GM12878 (cell line): ENCODE measurements at regions not wholly inside any gene's neighbourhood (a gene's known extent, or its start where the extent isn't known, plus 50 kb on each side); places are given as distances from the start of the nearest gene placed in this dataset.

Source experiments
- ATAC-seq: fragments of 200-7000 bp; cut with Tn5 transposase; 3 replicates; pipeline ENCODE4 v1.9.1; 2020; ENCODE audit warnings: mild to moderate bottlenecking, moderate library complexity
- BruUV-seq: library from RNA; stranded (reverse); fragments of 400-500 nt; replicated peaks from 2 replicates; lab custom pipeline; 2021; lab: Mats Ljungman, UMichigan
- CTCF ChIA-PET: fragments of 300-600 bp; sonication (Branson Sonifier 250); formaldehyde crosslinking; extraction: SDS; loops from one replicate; lab custom pipeline; 2021; ENCODE audit warnings: inconsistent platforms; lab: Yijun Ruan, JAX
- POLR2A ChIA-PET: fragments of 350-600 bp; formaldehyde crosslinking; extraction: SDS; loops from one replicate; lab custom pipeline; 2021; ENCODE audit warnings: inconsistent platforms; lab: Charles Lee
- RAD21 ChIA-PET: fragments of 300-600 bp; sonication (Branson Sonifier 250); formaldehyde crosslinking; loops from one replicate; lab custom pipeline; 2023; ENCODE audit warnings: antibody characterized with exemption; ENCODE audit not compliant: unreplicated experiment; lab: Charles Lee
- SMC1A ChIA-PET: fragments of 300-600 bp; sonication (Branson Sonifier 250); formaldehyde crosslinking; loops from one replicate; lab custom pipeline; 2023; ENCODE audit not compliant: unreplicated experiment, uncharacterized antibody; lab: Charles Lee
- DNase-seq: peaks from one replicate; pipeline ENCODE4 v3.0.0-alpha.2; 2011; ENCODE audit warnings: low read depth, low spot score
- FAIRE-seq: peaks from 3 replicates; lab custom pipeline; 2011; peaks lifted over from hg19 to GRCh38; lab: Jason Lieb, UNC
- H2AFZ ChIP-seq: 2 replicates; pipeline ENCODE4 v1.6.0; 2011; ENCODE audit warnings: low read depth, low read length, control low read depth; ENCODE audit not compliant: control insufficient read depth
- H3K27ac ChIP-seq: 2 replicates; pipeline ENCODE4 v1.5.1; 2011; ENCODE audit warnings: control low read depth; ENCODE audit not compliant: control insufficient read depth, insufficient read depth
- H3K27me3 ChIP-seq, 2 experiments: replicated peaks in 1 of 2; 2 replicates each; pipeline versions ENCODE4 v1.6.0 to v1.6.1; 2011; ENCODE audit warnings: low read length in 1 of 2; ENCODE audit not compliant: control insufficient read depth in 2 of 2, insufficient read depth in 2 of 2
- H3K36me3 ChIP-seq, 2 experiments: 2 replicates each; pipeline ENCODE4 v1.5.1; 2011; ENCODE audit warnings: low read length in 1 of 2; ENCODE audit not compliant: control insufficient read depth in 2 of 2, insufficient read depth in 2 of 2
- H3K4me1 ChIP-seq: 2 replicates; pipeline ENCODE4 v1.6.1; 2011; ENCODE audit warnings: mild to moderate bottlenecking, low read length, moderate library complexity, mixed read lengths; ENCODE audit not compliant: control insufficient read depth, insufficient read depth
- H3K4me2 ChIP-seq: 2 replicates; pipeline ENCODE4 v1.6.0; 2011; ENCODE audit warnings: control low read depth; ENCODE audit not compliant: control insufficient read depth, insufficient read depth
- H3K4me3 ChIP-seq: fragments of 200-600 bp; sonication (generic); 2 replicates; pipeline ENCODE4 v1.5.1; 2016
- H3K79me2 ChIP-seq: 2 replicates; pipeline ENCODE4 v1.6.0; 2011; ENCODE audit warnings: low read length; ENCODE audit not compliant: control insufficient read depth, insufficient read depth
- H3K9ac ChIP-seq: 2 replicates; pipeline ENCODE4 v1.8.0; 2011; ENCODE audit warnings: low read length, control low read depth, mixed read lengths; ENCODE audit not compliant: control insufficient read depth, insufficient read depth
- H3K9me3 ChIP-seq: replicated peaks from 3 replicates; pipeline ENCODE4 v1.5.1; 2011; ENCODE audit warnings: mild to moderate bottlenecking, low read length; ENCODE audit not compliant: control insufficient read depth, insufficient read depth
- H4K20me1 ChIP-seq: 2 replicates; pipeline ENCODE4 v1.6.0; 2011; ENCODE audit not compliant: control insufficient read depth, insufficient read depth
- ETV6 ChIP-seq, 2 experiments: fragments of 450-650 bp in 1 of 2; IDR thresholded peaks in 1 of 2; conservative IDR thresholded peaks in 1 of 2; 2 replicates each; pipeline ENCODE4 v1.6.1; 2014; ENCODE audit warnings: antibody characterized with exemption in 1 of 2, borderline replicate concordance in 1 of 2, low read depth in 1 of 2, mild to moderate bottlenecking in 1 of 2, moderate library complexity in 1 of 2
- HDAC6 ChIP-seq: fragments of 200-600 bp; sonication (generic); IDR thresholded peaks from one replicate; pipeline ENCODE4 v1.8.0; 2017; ENCODE audit warnings: antibody characterized with exemption; ENCODE audit not compliant: unreplicated experiment
- MEF2A ChIP-seq: IDR thresholded peaks from 2 replicates; pipeline ENCODE4 v1.6.1; 2011; ENCODE audit warnings: low read depth, mild to moderate bottlenecking, low read length, moderate library complexity; ENCODE audit not compliant: insufficient read depth
- NFYB ChIP-seq: IDR thresholded peaks from 2 replicates; pipeline ENCODE4 v1.6.1; 2011; ENCODE audit warnings: low read depth, mild to moderate bottlenecking, low read length, improper control_type of control experiment, moderate library complexity; ENCODE audit not compliant: insufficient read depth
- NR2C2 ChIP-seq: IDR thresholded peaks from 2 replicates; pipeline ENCODE4 v1.6.1; 2011; ENCODE audit warnings: borderline replicate concordance, low read depth; ENCODE audit not compliant: control insufficient read depth, insufficient read length
- PML ChIP-seq: IDR thresholded peaks from 2 replicates; pipeline ENCODE4 v1.6.1; 2012; ENCODE audit warnings: low read length, inconsistent platforms
- SREBF1 ChIP-seq: IDR thresholded peaks from 2 replicates; pipeline ENCODE4 v1.6.1; 2012; ENCODE audit warnings: mild to moderate bottlenecking, low read length
- STAT3 ChIP-seq: IDR thresholded peaks from 2 replicates; pipeline ENCODE4 v1.6.1; 2011; ENCODE audit warnings: low read depth, low read length, improper control_type of control experiment
- TARDBP ChIP-seq: IDR thresholded peaks from 2 replicates; pipeline ENCODE4 v1.6.1; 2016; ENCODE audit warnings: borderline replicate concordance
- ZBED1 ChIP-seq: IDR thresholded peaks from 2 replicates; pipeline ENCODE4 v1.6.1; 2016; ENCODE audit warnings: borderline replicate concordance
- ZNF384 ChIP-seq: IDR thresholded peaks from 2 replicates; pipeline ENCODE4 v1.6.1; 2012; ENCODE audit warnings: low read depth, mild to moderate bottlenecking, low read length, improper control_type of control experiment, borderline replicate concordance
- WGBS: methylation state at CpG from one replicate; pipeline ENCODE4 v1.1.6; 2016; ENCODE audit warnings: low lambda C conversion rate; ENCODE audit not compliant: insufficient replicate concordance, insufficient coverage; ENCODE audit errors: missing lambda C conversion rate; 5-methylcytosine and 5-hydroxymethylcytosine counted together
- in situ Hi-C: fragments of 300-500 bp; cut with MboI; formaldehyde crosslinking; loops from 9 replicates; pipeline ENCODE4 v1.14.3; 2018; ENCODE audit warnings: mixed read lengths
- intact Hi-C: fragments of 100-400 bp; cut with micrococcal nuclease; formaldehyde crosslinking; loops from one replicate; pipeline ENCODE4 v1.14.2; 2022; ENCODE audit not compliant: unreplicated experiment
- TF ChIP-seq, protein P1 (sequence below): IDR thresholded peaks from 2 replicates; pipeline ENCODE4 v1.6.1; 2012; ENCODE audit warnings: low read depth, low read length, improper control_type of control experiment
- TF ChIP-seq, protein P2 (sequence below): IDR thresholded peaks from 2 replicates; pipeline ENCODE4 v1.6.1; 2012; ENCODE audit warnings: improper control_type of control experiment, low read depth, low read length; ENCODE audit not compliant: insufficient replicate concordance

- H3K27me3 ChIP-seq = no peaks in the 10 kb centered on the region
- POLR2A ChIA-PET = no interaction called here
- CTCF ChIA-PET = no interaction called here
- SMC1A ChIA-PET = no interaction called here
- RAD21 ChIA-PET = interaction anchor here (0.9 kb wide), 1 partner anchor 22 kb away, joined by 3 read pairs; no protein-coding TSS in a partner anchor
- 22% methylated on average over 4 of the region's 4 CpGs for WGBS
- H3K9ac ChIP-seq = no peak overlapping the region
- TF ChIP-seq ZBED1 (no peak), NFYB (no peak), TARDBP (no peak), ETV6 (conservative IDR thresholded peaks at IDR 0.05 in 1 of 2, IDR thresholded peaks at IDR 0.05 in 1 of 2; ENCODE audit: borderline replicate concordance in 1 of 2, low read depth in 1 of 2) (no peak), PML (no peak)
- no peaks in the 10 kb centered on the region for H3K9me3 ChIP-seq
- ATAC-seq (no peak), FAIRE-seq (no peak), DNase-seq (no peak)
- no peak overlapping the region for H2AFZ ChIP-seq
- H3K4me1 ChIP-seq = no peaks in the 10 kb centered on the region
- no peaks in the 10 kb centered on the region for H3K36me3 ChIP-seq
- no peak overlapping the region for H3K27ac ChIP-seq
- in situ Hi-C loops (no loop called here), intact Hi-C loops (no loop called here)
- H4K20me1 ChIP-seq = no peaks in the 10 kb centered on the region
- H3K79me2 ChIP-seq = no peaks in the 10 kb centered on the region
- no peak overlapping the region for H3K4me2 ChIP-seq
- no peak overlapping the region for H3K4me3 ChIP-seq
- no TSS peak for BruUV-seq
Observed at GRCh38 chr2:145386973-145387372, 867.1 kb upstream of the ZEB2 start.

DNA sequence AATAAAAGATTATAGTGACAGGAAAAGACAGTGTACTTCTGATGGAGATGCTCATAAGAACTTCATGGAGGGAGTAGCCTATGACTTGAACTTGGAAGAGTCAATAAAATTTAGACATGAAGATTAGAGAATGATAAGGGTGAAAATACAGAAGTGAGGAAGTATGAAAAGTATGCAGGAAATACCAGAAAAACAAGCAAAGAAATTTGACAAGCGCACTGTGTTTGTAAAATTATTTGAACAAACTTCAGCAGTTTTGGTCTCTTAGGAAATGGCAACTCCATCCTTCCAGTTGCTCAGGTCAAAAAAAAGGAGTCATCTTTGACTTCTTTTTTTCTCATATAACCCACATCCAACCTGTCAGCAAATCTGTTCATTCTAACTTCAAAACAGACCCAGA is 864.0 kb upstream of the ZEB2 start:
- no peaks in the 10 kb centered on the region for H3K36me3 ChIP-seq
- 100% methylated on average over 1 of the region's 1 CpG for WGBS
- RAD21 ChIA-PET = no interaction called here
- H3K79me2 ChIP-seq = no peaks in the 10 kb centered on the region
- H3K4me1 ChIP-seq = no peaks in the 10 kb centered on the region
- no peak for ATAC-seq
- H3K9ac ChIP-seq = no peak overlapping the region
- POLR2A ChIA-PET = no interaction called here
- BruUV-seq = no TSS peak
- DNase-seq = no peak
- no peak for FAIRE-seq
- H3K27me3 ChIP-seq = no peaks in the 10 kb centered on the region
- in situ Hi-C loops = no loop called here
- no peak overlapping the region for H2AFZ ChIP-seq
- H3K9me3 ChIP-seq = no peaks in the 10 kb centered on the region
- no peak overlapping the region for H3K27ac ChIP-seq
- intact Hi-C loops = no loop called here
- no peaks in the 10 kb centered on the region for H4K20me1 ChIP-seq
- H3K4me2 ChIP-seq = no peak overlapping the region
- H3K4me3 ChIP-seq = no peak overlapping the region
- CTCF ChIA-PET = no interaction called here
- SMC1A ChIA-PET = no interaction called here
- TF ChIP-seq NR2C2 = no peak
- no peak for TF ChIP-seq SREBF1
- TF ChIP-seq, protein P1, sequence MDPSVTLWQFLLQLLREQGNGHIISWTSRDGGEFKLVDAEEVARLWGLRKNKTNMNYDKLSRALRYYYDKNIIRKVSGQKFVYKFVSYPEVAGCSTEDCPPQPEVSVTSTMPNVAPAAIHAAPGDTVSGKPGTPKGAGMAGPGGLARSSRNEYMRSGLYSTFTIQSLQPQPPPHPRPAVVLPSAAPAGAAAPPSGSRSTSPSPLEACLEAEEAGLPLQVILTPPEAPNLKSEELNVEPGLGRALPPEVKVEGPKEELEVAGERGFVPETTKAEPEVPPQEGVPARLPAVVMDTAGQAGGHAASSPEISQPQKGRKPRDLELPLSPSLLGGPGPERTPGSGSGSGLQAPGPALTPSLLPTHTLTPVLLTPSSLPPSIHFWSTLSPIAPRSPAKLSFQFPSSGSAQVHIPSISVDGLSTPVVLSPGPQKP = no peak
- no peak for TF ChIP-seq STAT3
- TF ChIP-seq ZNF384 = no peak
- no peak for TF ChIP-seq HDAC6
- TF ChIP-seq, protein P2, sequence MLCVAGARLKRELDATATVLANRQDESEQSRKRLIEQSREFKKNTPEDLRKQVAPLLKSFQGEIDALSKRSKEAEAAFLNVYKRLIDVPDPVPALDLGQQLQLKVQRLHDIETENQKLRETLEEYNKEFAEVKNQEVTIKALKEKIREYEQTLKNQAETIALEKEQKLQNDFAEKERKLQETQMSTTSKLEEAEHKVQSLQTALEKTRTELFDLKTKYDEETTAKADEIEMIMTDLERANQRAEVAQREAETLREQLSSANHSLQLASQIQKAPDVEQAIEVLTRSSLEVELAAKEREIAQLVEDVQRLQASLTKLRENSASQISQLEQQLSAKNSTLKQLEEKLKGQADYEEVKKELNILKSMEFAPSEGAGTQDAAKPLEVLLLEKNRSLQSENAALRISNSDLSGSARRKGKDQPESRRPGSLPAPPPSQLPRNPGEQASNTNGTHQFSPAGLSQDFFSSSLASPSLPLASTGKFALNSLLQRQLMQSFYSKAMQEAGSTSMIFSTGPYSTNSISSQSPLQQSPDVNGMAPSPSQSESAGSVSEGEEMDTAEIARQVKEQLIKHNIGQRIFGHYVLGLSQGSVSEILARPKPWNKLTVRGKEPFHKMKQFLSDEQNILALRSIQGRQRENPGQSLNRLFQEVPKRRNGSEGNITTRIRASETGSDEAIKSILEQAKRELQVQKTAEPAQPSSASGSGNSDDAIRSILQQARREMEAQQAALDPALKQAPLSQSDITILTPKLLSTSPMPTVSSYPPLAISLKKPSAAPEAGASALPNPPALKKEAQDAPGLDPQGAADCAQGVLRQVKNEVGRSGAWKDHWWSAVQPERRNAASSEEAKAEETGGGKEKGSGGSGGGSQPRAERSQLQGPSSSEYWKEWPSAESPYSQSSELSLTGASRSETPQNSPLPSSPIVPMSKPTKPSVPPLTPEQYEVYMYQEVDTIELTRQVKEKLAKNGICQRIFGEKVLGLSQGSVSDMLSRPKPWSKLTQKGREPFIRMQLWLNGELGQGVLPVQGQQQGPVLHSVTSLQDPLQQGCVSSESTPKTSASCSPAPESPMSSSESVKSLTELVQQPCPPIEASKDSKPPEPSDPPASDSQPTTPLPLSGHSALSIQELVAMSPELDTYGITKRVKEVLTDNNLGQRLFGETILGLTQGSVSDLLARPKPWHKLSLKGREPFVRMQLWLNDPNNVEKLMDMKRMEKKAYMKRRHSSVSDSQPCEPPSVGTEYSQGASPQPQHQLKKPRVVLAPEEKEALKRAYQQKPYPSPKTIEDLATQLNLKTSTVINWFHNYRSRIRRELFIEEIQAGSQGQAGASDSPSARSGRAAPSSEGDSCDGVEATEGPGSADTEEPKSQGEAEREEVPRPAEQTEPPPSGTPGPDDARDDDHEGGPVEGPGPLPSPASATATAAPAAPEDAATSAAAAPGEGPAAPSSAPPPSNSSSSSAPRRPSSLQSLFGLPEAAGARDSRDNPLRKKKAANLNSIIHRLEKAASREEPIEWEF = no peak
- no peak for TF ChIP-seq MEF2A
